ENCODE measurements at regions not wholly inside any gene's neighbourhood (a gene's known extent, or its start where the extent isn't known, plus 50 kb on each side); places are given as distances from the start of the nearest gene placed in this dataset.
"Not testable (repeated sequence)": the region's sequence is repeated elsewhere in the genome, so short reads cannot be mapped to it uniquely, and the experiment has no call there.

GRCh38 chr17:15869868-15870267 lies 75.1 kb upstream of the ADORA2B start:
- H3K36me3 ChIP-seq; H3K9me3 ChIP-seq; H3K27me3 ChIP-seq; DNase-seq (ENCODE audit: low spot score in 2 of 2); H3K4me3 ChIP-seq; H3K27ac ChIP-seq; H3K4me1 ChIP-seq: not testable (repeated sequence)
- WGBS, 2 donors, result 80% methylated on average over 1 of the region's 2 CpGs; no CpG with 5 or more reads in 1 of the 2 donors

GRCh38 chr17:15872677-15873076 lies 72.3 kb upstream of the ADORA2B start:
- H3K4me3 ChIP-seq; H3K27me3 ChIP-seq; H3K27ac ChIP-seq; H3K9me3 ChIP-seq; H3K36me3 ChIP-seq; H3K4me1 ChIP-seq; DNase-seq (ENCODE audit: low spot score in 2 of 2): not testable (repeated sequence)
- WGBS, 2 donors, result 79 to 82% methylated on average over 4 of the region's 4 CpGs

GRCh38 chr17:15877882-15878500 lies 66.9 kb upstream of the ADORA2B start:
- DNase-seq (ENCODE audit: low spot score in 2 of 2); H3K9me3 ChIP-seq; H3K36me3 ChIP-seq; H3K4me3 ChIP-seq; H3K27ac ChIP-seq; H3K27me3 ChIP-seq; H3K4me1 ChIP-seq: not testable (repeated sequence)
- 64 to 70% methylated on average over 7 of the region's 7 CpGs for WGBS, 2 donors

- TF ChIP-seq EP300 (IDR thresholded peaks at IDR 0.05), result no peak
- Histone ChIP-seq H3K36me3 (no peaks in the 10 kb centered on the region), H3K27ac (no peak overlapping the region), H3K9me3 (no peaks in the 10 kb centered on the region), H3K4me1 (no peaks in the 10 kb centered on the region), H3K27me3 (no peaks in the 10 kb centered on the region), H3K4me3 (no peak overlapping the region)
- WGBS, 2 donors, result 77 to 87% methylated on average over 8 of the region's 8 CpGs
- DNase-seq (ENCODE audit: low spot score in 2 of 2), result no peak
These were observed 62.7 kb upstream of the ADORA2B start for GRCh38 chr17:15882058-15882720.

- no peaks in the 10 kb centered on the region for H3K4me1 ChIP-seq
- no peak for DNase-seq (ENCODE audit: low spot score in 2 of 2)
- H3K27me3 ChIP-seq, result no peaks in the 10 kb centered on the region
- H3K9me3 ChIP-seq, result no peaks in the 10 kb centered on the region
- TF ChIP-seq EP300 (IDR thresholded peaks at IDR 0.05) (no peak), CTCF (IDR thresholded peaks at IDR 0.05) (no peak), POLR2A (IDR thresholded peaks at IDR 0.05) (no peak)
- H3K36me3 ChIP-seq, result no peaks in the 10 kb centered on the region
- no peak overlapping the region for H3K27ac ChIP-seq
- H3K4me3 ChIP-seq, result no peak overlapping the region
- WGBS, 2 donors, result 60 to 67% methylated on average over 4 of the region's 4 CpGs
These were observed 62.2 kb upstream of the ADORA2B start for GRCh38 chr17:15882777-15883176.

GRCh38 chr17:15883617-15884111 lies 61.3 kb upstream of the ADORA2B start:
- no peak for DNase-seq (ENCODE audit: low spot score in 2 of 2)
- H3K9me3 ChIP-seq, result no peaks in the 10 kb centered on the region
- 91 to 94% methylated on average over 8 of the region's 8 CpGs for WGBS, 2 donors
- H3K4me1 ChIP-seq, result no peaks in the 10 kb centered on the region
- TF ChIP-seq EP300 (IDR thresholded peaks at IDR 0.05) (no peak), CTCF (IDR thresholded peaks at IDR 0.05) (no peak), POLR2A (IDR thresholded peaks at IDR 0.05) (no peak)
- H3K27me3 ChIP-seq, result no peaks in the 10 kb centered on the region
- no peaks in the 10 kb centered on the region for H3K36me3 ChIP-seq
- no peak overlapping the region for H3K4me3 ChIP-seq
- no peak overlapping the region for H3K27ac ChIP-seq

- H3K4me3 ChIP-seq, result no peak overlapping the region
- WGBS, 2 donors, result 54 to 58% methylated on average over 4 of the region's 4 CpGs
- TF ChIP-seq CTCF (IDR thresholded peaks at IDR 0.05) (no peak), POLR2A (IDR thresholded peaks at IDR 0.05) (no peak), EP300 (IDR thresholded peaks at IDR 0.05) (no peak)
These were observed 60.2 kb upstream of the ADORA2B start for GRCh38 chr17:15884731-15885130.

More at GRCh38 chr17:15884731-15885130, 60.2 kb upstream of the ADORA2B start:
- no peak overlapping the region for H3K27ac ChIP-seq
- no peaks in the 10 kb centered on the region for H3K9me3 ChIP-seq
- no peaks in the 10 kb centered on the region for H3K36me3 ChIP-seq
- H3K4me1 ChIP-seq, result no peaks in the 10 kb centered on the region
- H3K27me3 ChIP-seq, result no peaks in the 10 kb centered on the region
- no peak for DNase-seq (ENCODE audit: low spot score in 2 of 2)

All from tibial nerve (tissue), 4 donors.